Retinal pigment epithelial cell (primary cell): ENCODE measurements at regions not wholly inside any gene's neighbourhood (a gene's known extent, or its start where the extent isn't known, plus 50 kb on each side); places are given as distances from the start of the nearest gene placed in this dataset.

Source experiments
- DNase-seq: peaks from one replicate; pipeline ENCODE4 v3.0.0-alpha.2; 2010; ENCODE audit warnings: low read depth
- H3K4me3 ChIP-seq: 2 replicates; pipeline ENCODE4 v1.5.1; 2011; ENCODE audit warnings: mild to moderate bottlenecking, low read length, control low read depth, moderate library complexity
- TF ChIP-seq, protein P1 (sequence below): conservative IDR thresholded peaks from 2 replicates; pipeline ENCODE4 v1.5.1; 2011; ENCODE audit warnings: low read depth, low read length, control low read depth, inconsistent platforms

DNA sequence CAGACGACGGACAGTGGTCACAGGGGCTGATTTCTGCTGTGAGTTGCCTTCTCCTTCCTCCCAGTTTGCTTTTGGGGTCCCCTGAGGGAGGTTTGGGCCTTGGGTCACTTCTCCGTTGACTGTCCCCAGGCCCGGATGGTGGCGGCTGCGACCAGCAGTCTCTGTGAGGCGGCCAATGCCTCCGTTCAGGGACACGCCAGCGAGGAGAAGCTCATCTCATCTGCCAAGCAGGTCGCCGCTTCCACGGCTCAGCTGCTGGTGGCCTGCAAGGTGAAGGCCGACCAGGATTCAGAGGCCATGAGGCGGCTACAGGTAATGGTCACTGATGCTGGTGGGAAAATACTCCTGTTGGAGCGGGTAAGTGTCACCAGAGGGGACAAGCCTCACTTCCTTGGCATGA, 206.8 kb upstream of the TPM1 start:
- DNase-seq, result no peak
- TF ChIP-seq, protein P1, sequence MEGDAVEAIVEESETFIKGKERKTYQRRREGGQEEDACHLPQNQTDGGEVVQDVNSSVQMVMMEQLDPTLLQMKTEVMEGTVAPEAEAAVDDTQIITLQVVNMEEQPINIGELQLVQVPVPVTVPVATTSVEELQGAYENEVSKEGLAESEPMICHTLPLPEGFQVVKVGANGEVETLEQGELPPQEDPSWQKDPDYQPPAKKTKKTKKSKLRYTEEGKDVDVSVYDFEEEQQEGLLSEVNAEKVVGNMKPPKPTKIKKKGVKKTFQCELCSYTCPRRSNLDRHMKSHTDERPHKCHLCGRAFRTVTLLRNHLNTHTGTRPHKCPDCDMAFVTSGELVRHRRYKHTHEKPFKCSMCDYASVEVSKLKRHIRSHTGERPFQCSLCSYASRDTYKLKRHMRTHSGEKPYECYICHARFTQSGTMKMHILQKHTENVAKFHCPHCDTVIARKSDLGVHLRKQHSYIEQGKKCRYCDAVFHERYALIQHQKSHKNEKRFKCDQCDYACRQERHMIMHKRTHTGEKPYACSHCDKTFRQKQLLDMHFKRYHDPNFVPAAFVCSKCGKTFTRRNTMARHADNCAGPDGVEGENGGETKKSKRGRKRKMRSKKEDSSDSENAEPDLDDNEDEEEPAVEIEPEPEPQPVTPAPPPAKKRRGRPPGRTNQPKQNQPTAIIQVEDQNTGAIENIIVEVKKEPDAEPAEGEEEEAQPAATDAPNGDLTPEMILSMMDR, result no peak
- no peak overlapping the region for H3K4me3 ChIP-seq

DNA sequence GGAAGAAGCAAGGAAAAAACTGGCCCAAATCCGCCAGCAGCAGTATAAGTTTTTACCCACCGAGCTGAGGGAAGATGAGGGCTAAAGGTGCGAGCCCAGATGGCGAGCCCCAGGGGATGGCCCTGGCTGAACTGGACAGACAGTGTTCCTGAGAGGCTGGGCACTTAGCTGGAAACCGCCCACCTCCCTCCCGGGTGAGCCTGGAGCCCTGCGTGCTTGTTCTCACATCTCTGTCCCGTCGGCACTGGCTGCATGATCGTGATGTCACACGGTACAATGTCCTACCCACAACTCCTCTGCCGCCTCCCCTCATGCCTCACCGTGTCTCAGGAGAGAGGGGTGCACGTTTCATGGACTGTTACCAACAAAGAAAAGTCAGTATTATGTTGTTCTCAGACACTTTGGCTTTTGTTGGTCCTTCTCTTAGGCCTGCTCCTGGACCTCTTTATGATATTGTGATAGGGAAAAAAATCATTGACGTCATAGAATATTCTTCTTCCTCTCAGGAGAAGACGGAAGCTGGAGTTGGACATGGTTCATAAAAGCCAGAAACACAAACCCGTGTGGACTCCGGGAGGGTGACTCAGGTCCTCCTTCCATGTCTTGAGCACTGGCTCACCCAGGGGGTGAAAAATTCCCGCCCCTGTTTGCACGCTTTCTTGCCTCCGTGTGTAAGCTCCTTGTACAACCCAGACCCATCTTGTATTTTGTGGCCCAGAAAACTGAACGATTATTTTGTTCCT, 201.8 kb upstream of the TPM1 start:
- no peak for DNase-seq
- H3K4me3 ChIP-seq, result no peak overlapping the region
- TF ChIP-seq, protein P1, result no peak

DNA sequence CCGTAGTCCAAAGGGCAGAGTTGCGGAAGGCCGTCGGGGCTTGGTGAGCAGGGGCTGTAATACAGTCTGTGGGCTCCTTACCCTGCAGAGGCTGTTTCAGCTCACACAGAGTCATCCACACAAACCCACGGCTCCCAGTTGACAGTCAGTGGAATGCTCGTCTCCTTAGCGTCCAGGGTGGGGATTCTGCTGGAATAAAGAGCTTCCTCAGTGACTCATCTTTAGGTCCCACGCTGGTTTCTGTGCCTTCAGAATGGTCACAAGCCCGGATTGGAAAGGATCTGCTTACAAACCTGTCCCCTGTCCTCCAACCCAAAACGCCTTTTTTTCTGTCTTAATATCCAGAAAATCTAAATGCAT, 201.3 kb upstream of the TPM1 start:
- no peak overlapping the region for H3K4me3 ChIP-seq
- DNase-seq, result no peak
- TF ChIP-seq, protein P1, result no peak

DNA sequence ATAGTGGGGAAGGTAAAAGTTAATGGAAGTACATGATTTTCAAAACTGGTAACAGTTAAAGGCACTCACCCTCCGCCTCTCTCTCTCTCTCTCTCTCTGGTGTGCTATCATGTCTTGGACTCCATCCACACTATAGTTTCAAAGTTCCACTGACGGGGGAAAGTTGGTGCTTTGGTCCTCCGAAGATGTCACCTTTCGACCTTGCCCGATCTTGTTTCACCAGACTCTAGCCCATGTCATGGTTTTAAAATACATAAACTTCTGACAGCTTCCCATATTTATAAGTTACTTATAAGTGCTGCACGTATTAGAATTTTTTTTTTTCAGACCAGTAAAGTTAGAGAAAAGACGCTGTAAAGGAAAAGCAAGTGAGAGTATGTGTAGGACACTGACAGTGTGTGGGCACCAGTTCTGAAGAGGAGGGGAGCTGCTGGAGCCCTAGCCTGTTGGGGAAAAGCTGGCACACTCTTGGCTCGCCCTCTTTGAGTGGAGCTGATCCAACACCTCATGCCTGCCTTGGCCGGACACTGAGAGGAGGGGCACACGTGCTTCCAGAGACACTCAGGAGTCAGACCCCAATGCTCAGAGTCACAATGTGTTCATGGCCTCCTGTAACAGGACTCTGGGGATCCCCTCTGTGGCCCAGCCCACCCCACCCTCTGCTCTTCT, 200.5 kb upstream of the TPM1 start:
- TF ChIP-seq, protein P1, result no peak
- H3K4me3 ChIP-seq, result no peak overlapping the region
- no peak for DNase-seq

DNA sequence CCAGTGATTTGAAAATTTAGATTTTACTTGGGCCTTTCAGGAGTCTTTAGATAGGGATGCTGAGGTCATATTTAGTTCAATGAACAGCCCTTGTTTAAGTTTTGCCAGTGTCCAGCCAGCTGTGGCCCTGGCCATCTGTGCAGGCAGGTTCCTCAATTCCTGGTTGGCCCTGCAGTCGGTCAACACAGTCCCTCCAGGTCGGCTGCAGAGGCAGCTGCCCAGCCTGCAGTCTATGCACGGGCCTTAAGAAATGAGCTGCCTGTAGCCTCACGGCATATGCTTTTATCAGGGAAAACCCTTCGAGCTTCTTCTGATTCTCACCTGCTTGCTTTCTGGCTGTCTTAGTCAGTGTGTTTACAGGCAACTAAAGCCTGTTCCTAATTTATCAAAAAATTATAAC, 199.2 kb upstream of the TPM1 start:
- TF ChIP-seq, protein P1, result no peak
- H3K4me3 ChIP-seq, result no peak overlapping the region
- DNase-seq, result no peak

DNA sequence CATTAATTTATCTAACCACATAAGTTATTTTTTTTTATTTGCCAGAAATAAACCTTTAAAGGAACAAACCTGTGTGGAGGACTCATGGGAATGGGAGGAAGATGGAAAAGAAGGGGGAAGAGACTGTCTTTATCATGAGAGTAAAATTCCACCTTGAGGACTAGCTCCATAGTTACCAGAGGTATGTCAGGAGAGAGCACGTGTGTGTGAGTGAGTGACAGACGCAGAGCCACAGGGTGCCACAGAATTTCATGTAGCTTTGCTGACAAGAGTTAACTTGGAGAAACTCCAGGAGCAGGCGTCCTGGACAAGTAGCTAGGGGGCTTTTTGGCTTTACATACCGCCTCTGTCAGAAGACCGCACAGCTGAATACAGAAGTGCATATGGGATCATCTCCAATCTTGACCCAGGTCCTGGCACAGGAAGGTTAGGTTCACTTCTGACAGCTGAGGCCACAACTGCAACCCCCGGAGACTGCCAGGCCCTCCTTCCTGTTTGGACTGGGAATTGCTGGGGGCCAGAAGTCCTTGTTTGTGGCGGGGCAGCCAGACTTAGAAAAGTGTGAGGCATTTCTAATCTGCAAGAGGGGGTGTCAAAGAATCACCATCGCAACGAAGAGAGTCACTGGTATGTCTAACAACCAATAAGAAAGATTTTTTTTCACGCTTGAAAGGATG, 197.8 kb upstream of the TPM1 start:
- no peak overlapping the region for H3K4me3 ChIP-seq
- no peak for DNase-seq
- TF ChIP-seq, protein P1, result no peak
